ENCODE measurements at regions not wholly inside any gene's neighbourhood (a gene's known extent, or its start where the extent isn't known, plus 50 kb on each side); places are given as distances from the start of the nearest gene placed in this dataset.
"Not testable (repeated sequence)": the region's sequence is repeated elsewhere in the genome, so short reads cannot be mapped to it uniquely, and the experiment has no call there.

DNA sequence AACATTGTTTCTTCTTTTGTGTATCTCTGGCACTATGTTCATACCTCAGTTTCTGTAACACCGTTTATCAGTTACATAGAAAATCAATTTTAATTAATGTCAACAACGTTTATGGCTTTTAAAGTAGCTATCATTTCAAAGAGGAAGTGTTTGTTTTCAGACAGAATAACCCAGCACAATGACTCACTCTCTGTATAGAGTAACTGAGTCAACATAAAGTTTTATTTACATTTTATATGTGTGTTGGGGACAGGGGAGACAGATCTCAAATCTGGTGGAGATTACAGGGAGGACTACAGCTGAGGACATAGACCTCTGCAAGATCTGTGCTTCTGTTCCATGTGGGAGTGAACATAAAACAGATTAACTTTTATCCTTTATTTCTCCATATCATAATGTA, 2590.1 kb downstream of the PCDH9 start:
- H3K4me3 ChIP-seq (ENCODE audit: low read length): no peak overlapping the region
- no peaks in the 10 kb centered on the region for H3K27me3 ChIP-seq (ENCODE audit: control insufficient read depth, insufficient read depth, low read length)
- no peaks in the 10 kb centered on the region for H3K4me1 ChIP-seq (ENCODE audit: control insufficient read depth, low read depth, low read length)
- H3K9ac ChIP-seq (ENCODE audit: low read length): no peak overlapping the region
- H3K9me3 ChIP-seq (ENCODE audit: control insufficient read depth, low read depth, low read length): no peaks in the 10 kb centered on the region
- H3K36me3 ChIP-seq (ENCODE audit: control insufficient read depth, low read depth, low read length): no peaks in the 10 kb centered on the region
- H3K27ac ChIP-seq (ENCODE audit: low read length): no peak overlapping the region

GRCh38 chr13:64639206-64639605, 2590.9 kb downstream of the PCDH9 start:
- H3K36me3 ChIP-seq (ENCODE audit: control insufficient read depth, low read depth, low read length): no peaks in the 10 kb centered on the region
- H3K27ac ChIP-seq (ENCODE audit: low read length): no peak overlapping the region
- no peaks in the 10 kb centered on the region for H3K4me1 ChIP-seq (ENCODE audit: control insufficient read depth, low read depth, low read length)
- H3K4me3 ChIP-seq (ENCODE audit: low read length): no peak overlapping the region
- no peak overlapping the region for H3K9ac ChIP-seq (ENCODE audit: low read length)
- H3K27me3 ChIP-seq (ENCODE audit: control insufficient read depth, insufficient read depth, low read length): no peaks in the 10 kb centered on the region
- no peaks in the 10 kb centered on the region for H3K9me3 ChIP-seq (ENCODE audit: control insufficient read depth, low read depth, low read length)

GRCh38 chr13:64633948-64634347, 2596.2 kb downstream of the PCDH9 start:
- H3K27ac ChIP-seq (ENCODE audit: low read length): no peak overlapping the region
- H3K9ac ChIP-seq (ENCODE audit: low read length): no peak overlapping the region
- no peaks in the 10 kb centered on the region for H3K9me3 ChIP-seq (ENCODE audit: control insufficient read depth, low read depth, low read length)
- no peaks in the 10 kb centered on the region for H3K4me1 ChIP-seq (ENCODE audit: control insufficient read depth, low read depth, low read length)
- H3K27me3 ChIP-seq (ENCODE audit: control insufficient read depth, insufficient read depth, low read length): no peaks in the 10 kb centered on the region
- no peak overlapping the region for H3K4me3 ChIP-seq (ENCODE audit: low read length)
- no peaks in the 10 kb centered on the region for H3K36me3 ChIP-seq (ENCODE audit: control insufficient read depth, low read depth, low read length)

GRCh38 chr13:64627654-64628053, 2602.5 kb downstream of the PCDH9 start:
- Histone ChIP-seq H3K9me3 (ENCODE audit: control insufficient read depth, low read depth, low read length) (no peaks in the 10 kb centered on the region), H3K27me3 (ENCODE audit: control insufficient read depth, insufficient read depth, low read length) (no peaks in the 10 kb centered on the region), H3K4me3 (ENCODE audit: low read length) (no peak overlapping the region), H3K27ac (ENCODE audit: low read length) (no peak overlapping the region), H3K9ac (ENCODE audit: low read length) (no peak overlapping the region), H3K4me1 (ENCODE audit: control insufficient read depth, low read depth, low read length) (peaks cover 4% of the 10 kb centered on the region), H3K36me3 (ENCODE audit: control insufficient read depth, low read depth, low read length) (no peaks in the 10 kb centered on the region)

GRCh38 chr13:64626105-64626504, 2604.0 kb downstream of the PCDH9 start:
- H3K27ac ChIP-seq (ENCODE audit: low read length): no peak overlapping the region
- no peaks in the 10 kb centered on the region for H3K36me3 ChIP-seq (ENCODE audit: control insufficient read depth, low read depth, low read length)
- H3K27me3 ChIP-seq (ENCODE audit: control insufficient read depth, insufficient read depth, low read length): no peaks in the 10 kb centered on the region
- no peaks in the 10 kb centered on the region for H3K9me3 ChIP-seq (ENCODE audit: control insufficient read depth, low read depth, low read length)
- no peak overlapping the region for H3K4me3 ChIP-seq (ENCODE audit: low read length)
- no peak overlapping the region for H3K9ac ChIP-seq (ENCODE audit: low read length)
- H3K4me1 ChIP-seq (ENCODE audit: control insufficient read depth, low read depth, low read length): peaks cover 4% of the 10 kb centered on the region

DNA sequence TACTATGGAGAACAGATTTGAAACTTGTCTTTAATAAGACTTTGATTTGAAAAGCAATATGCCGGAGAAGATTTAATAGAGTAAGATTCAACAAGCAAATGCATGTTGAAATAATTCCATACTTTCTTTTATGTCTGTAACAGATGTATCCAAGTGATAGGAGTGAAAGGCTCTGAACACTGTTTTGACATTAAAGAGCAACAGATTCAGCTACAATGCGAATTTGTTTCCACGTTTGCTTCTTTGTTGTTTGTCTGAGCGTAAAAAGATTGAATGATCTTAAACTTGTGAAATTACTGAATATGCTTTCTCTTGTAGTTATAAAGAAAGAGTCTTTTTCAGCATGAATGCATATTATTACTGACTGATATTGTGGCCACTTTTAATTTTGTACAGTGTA, 2612.9 kb downstream of the PCDH9 start:
- Histone ChIP-seq H3K9ac (ENCODE audit: low read length) (no peak overlapping the region), H3K27ac (ENCODE audit: low read length) (no peak overlapping the region), H3K9me3 (ENCODE audit: control insufficient read depth, low read depth, low read length) (no peaks in the 10 kb centered on the region), H3K27me3 (ENCODE audit: control insufficient read depth, insufficient read depth, low read length) (no peaks in the 10 kb centered on the region), H3K4me3 (ENCODE audit: low read length) (no peak overlapping the region), H3K36me3 (ENCODE audit: control insufficient read depth, low read depth, low read length) (no peaks in the 10 kb centered on the region), H3K4me1 (ENCODE audit: control insufficient read depth, low read depth, low read length) (no peaks in the 10 kb centered on the region)

DNA sequence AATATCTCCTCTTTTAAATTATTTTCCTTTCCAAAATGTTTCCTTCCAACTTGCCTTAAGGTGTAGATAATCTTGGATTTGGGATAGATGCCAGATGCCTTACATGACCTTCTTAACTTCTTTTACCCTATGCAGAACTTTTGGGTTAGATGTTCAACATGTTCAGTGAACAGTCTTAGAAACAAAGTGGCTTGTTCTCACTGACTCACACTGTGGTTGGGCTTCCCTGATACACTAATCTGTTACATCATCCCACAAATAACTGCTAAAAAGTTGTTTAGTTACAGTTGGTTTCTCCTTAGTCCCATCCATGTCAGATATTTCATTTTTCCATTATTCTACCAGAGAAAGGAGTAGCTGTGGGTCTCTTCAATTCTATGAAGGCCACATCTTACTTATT, 2638.2 kb downstream of the PCDH9 start:
- no peak overlapping the region for H3K4me3 ChIP-seq (ENCODE audit: low read length)
- no peaks in the 10 kb centered on the region for H3K27me3 ChIP-seq (ENCODE audit: control insufficient read depth, insufficient read depth, low read length)
- no peaks in the 10 kb centered on the region for H3K9me3 ChIP-seq (ENCODE audit: control insufficient read depth, low read depth, low read length)
- H3K4me1 ChIP-seq (ENCODE audit: control insufficient read depth, low read depth, low read length): no peaks in the 10 kb centered on the region
- no peak overlapping the region for H3K27ac ChIP-seq (ENCODE audit: low read length)
- H3K36me3 ChIP-seq (ENCODE audit: control insufficient read depth, low read depth, low read length): no peaks in the 10 kb centered on the region
- no peak overlapping the region for H3K9ac ChIP-seq (ENCODE audit: low read length)

DNA sequence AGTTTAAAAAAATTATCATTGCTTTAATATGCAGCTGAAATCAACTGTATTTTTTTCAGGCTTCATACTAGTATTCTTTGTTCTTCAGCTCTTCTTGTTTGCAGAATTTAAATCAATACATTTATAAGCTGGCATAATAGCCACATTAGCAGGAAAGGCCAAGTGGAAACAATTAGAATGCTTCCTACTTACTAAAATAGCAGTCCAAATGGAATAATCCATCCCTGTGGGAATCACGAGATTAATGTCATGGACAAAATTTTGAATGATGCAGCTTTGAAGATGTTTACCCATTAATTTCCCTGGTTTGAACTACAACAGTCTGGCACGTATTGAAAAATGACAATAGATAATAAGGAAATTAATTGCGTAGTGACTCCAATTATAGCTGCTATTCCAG, 2650.8 kb downstream of the PCDH9 start:
- no peaks in the 10 kb centered on the region for H3K9me3 ChIP-seq (ENCODE audit: control insufficient read depth, low read depth, low read length)
- H3K27me3 ChIP-seq (ENCODE audit: control insufficient read depth, insufficient read depth, low read length): no peaks in the 10 kb centered on the region
- no peak overlapping the region for H3K4me3 ChIP-seq (ENCODE audit: low read length)
- H3K4me1 ChIP-seq (ENCODE audit: control insufficient read depth, low read depth, low read length): no peaks in the 10 kb centered on the region
- H3K36me3 ChIP-seq (ENCODE audit: control insufficient read depth, low read depth, low read length): no peaks in the 10 kb centered on the region
- no peak overlapping the region for H3K27ac ChIP-seq (ENCODE audit: low read length)
- H3K9ac ChIP-seq (ENCODE audit: low read length): no peak overlapping the region

DNA sequence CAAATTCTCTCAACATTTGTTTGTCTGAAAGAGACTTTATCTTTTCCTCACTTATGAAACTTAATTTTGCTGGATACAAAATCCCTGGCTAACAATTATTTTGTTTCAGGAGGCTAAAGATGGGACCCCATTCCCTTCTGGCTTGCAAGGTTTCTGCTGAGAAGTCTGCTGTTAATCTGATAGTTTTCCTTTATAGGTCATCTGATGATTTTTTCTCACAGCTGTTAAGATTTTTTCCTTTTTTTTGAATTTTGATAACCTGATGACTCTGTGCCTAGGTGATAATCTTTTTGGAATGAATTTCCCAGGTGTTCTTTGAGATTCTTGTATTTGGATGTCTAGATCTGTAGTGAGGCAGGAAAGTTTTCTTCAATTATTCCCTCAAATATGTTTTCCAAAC, 2661.4 kb downstream of the PCDH9 start:
- H3K4me3 ChIP-seq (ENCODE audit: low read length): no peak overlapping the region
- no peak overlapping the region for H3K27ac ChIP-seq (ENCODE audit: low read length)

DNA sequence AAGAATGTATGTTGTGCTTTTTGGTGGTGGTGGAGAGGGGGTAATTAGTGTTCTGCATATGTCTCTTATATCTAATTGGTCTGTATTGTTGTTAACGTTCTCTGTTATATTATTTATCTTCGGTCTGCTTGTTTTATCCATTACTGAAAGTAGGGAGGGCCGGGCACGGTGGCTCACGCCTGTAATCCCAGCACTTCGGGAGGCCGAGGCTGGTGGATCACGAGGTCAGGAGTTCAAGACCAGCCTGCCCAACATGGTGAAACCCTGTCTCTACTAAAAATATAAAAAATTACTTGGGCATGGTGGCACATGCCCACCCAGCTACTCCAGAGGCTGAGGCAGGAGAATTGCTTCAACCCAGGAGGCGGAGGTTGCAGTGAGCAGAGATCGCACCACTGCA, 2672.1 kb downstream of the PCDH9 start:
- not testable (repeated sequence) for H3K4me1 ChIP-seq (ENCODE audit: control insufficient read depth, low read depth, low read length); H3K27me3 ChIP-seq (ENCODE audit: control insufficient read depth, insufficient read depth, low read length); H3K27ac ChIP-seq (ENCODE audit: low read length); H3K36me3 ChIP-seq (ENCODE audit: control insufficient read depth, low read depth, low read length); H3K4me3 ChIP-seq (ENCODE audit: low read length); H3K9me3 ChIP-seq (ENCODE audit: control insufficient read depth, low read depth, low read length); H3K9ac ChIP-seq (ENCODE audit: low read length)

More for the DNA sequence above, 2661.4 kb downstream of the PCDH9 start:
- H3K4me1 ChIP-seq (ENCODE audit: control insufficient read depth, low read depth, low read length): no peaks in the 10 kb centered on the region
- H3K27me3 ChIP-seq (ENCODE audit: control insufficient read depth, insufficient read depth, low read length): no peaks in the 10 kb centered on the region
- H3K9me3 ChIP-seq (ENCODE audit: control insufficient read depth, low read depth, low read length): peaks cover 4% of the 10 kb centered on the region
- no peaks in the 10 kb centered on the region for H3K36me3 ChIP-seq (ENCODE audit: control insufficient read depth, low read depth, low read length)
- no peak overlapping the region for H3K9ac ChIP-seq (ENCODE audit: low read length)

DNA sequence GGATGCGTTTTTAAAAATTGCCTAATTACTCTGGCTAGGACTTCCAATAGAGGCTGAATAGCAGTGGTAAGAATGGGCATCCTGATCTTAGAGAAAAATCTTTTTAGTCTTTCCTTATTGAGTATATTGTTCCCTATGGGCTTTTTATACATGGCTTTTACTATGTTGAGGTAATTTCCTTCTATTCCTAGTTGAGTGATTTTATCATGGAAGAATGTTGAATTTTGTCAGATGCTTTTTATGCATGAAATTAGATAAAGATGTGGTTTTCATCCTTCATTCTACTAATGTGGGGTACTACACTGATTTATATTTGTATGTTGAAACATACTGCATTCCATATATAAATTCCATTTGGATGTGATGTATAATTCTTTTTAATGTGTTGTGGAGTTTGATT, 2673.8 kb downstream of the PCDH9 start:
- Histone ChIP-seq H3K9me3 (ENCODE audit: control insufficient read depth, low read depth, low read length) (no peaks in the 10 kb centered on the region), H3K4me1 (ENCODE audit: control insufficient read depth, low read depth, low read length) (no peaks in the 10 kb centered on the region), H3K27me3 (ENCODE audit: control insufficient read depth, insufficient read depth, low read length) (no peaks in the 10 kb centered on the region), H3K27ac (ENCODE audit: low read length) (no peak overlapping the region), H3K9ac (ENCODE audit: low read length) (no peak overlapping the region), H3K4me3 (ENCODE audit: low read length) (no peak overlapping the region), H3K36me3 (ENCODE audit: control insufficient read depth, low read depth, low read length) (no peaks in the 10 kb centered on the region)

- Histone ChIP-seq H3K4me3 (ENCODE audit: low read length) (no peak overlapping the region), H3K27ac (ENCODE audit: low read length) (no peak overlapping the region), H3K27me3 (ENCODE audit: control insufficient read depth, insufficient read depth, low read length) (no peaks in the 10 kb centered on the region), H3K9me3 (ENCODE audit: control insufficient read depth, low read depth, low read length) (peaks cover 3% of the 10 kb centered on the region), H3K36me3 (ENCODE audit: control insufficient read depth, low read depth, low read length) (no peaks in the 10 kb centered on the region), H3K9ac (ENCODE audit: low read length) (no peak overlapping the region), H3K4me1 (ENCODE audit: control insufficient read depth, low read depth, low read length) (no peaks in the 10 kb centered on the region)
Measured at GRCh38 chr13:64553411-64554129, 2676.6 kb downstream of the PCDH9 start.
